Ectodermal cell (in vitro differentiated cells): ENCODE measurements at regions not wholly inside any gene's neighbourhood (a gene's known extent, or its start where the extent isn't known, plus 50 kb on each side); places are given as distances from the start of the nearest gene placed in this dataset.

Experiments used
- H3K27ac ChIP-seq: 2 replicates; pipeline ENCODE4 v1.7.0; 2013; ENCODE audit warnings: mild to moderate bottlenecking, low read depth, low read length; ENCODE audit not compliant: insufficient read depth, poor library complexity, severe bottlenecking
- H3K27me3 ChIP-seq: 2 replicates; pipeline ENCODE4 v1.7.0; 2013; ENCODE audit warnings: mild to moderate bottlenecking, low read length; ENCODE audit not compliant: insufficient read depth, control insufficient read depth, poor library complexity, severe bottlenecking
- H3K36me3 ChIP-seq: one replicate; pipeline ENCODE4 v1.7.0; 2013; ENCODE audit warnings: low read length; ENCODE audit not compliant: control insufficient read depth, insufficient read depth
- H3K4me1 ChIP-seq: one replicate; pipeline ENCODE4 v1.7.0; 2013; ENCODE audit warnings: low read length; ENCODE audit not compliant: control insufficient read depth, insufficient read depth
- H3K4me3 ChIP-seq: 2 replicates; pipeline ENCODE4 v1.7.0; 2013; ENCODE audit warnings: low read depth, low read length, control low read depth; ENCODE audit not compliant: insufficient read depth
- H3K9me3 ChIP-seq: 2 replicates; pipeline ENCODE4 v1.7.0; 2013; ENCODE audit warnings: mild to moderate bottlenecking, low read length, moderate library complexity; ENCODE audit not compliant: control insufficient read depth
- WGBS, 2 experiments: methylation state at CpG; one replicate each; pipeline ENCODE4 v1.1.7; 2013; ENCODE audit warnings: missing lambda C conversion rate in 2 of 2; 5-methylcytosine and 5-hydroxymethylcytosine counted together

- Histone ChIP-seq H3K4me3 (no peak overlapping the region), H3K27me3 (no peaks in the 10 kb centered on the region), H3K9me3 (no peaks in the 10 kb centered on the region), H3K4me1 (no peaks in the 10 kb centered on the region), H3K27ac (no peak overlapping the region), H3K36me3 (no peaks in the 10 kb centered on the region)
- whole genome bisulfite sequencing, 2 experiments, result 95% methylated on average over 10 of the region's 10 CpGs
Measured at GRCh38 chr13:80093888-80094287, 247.0 kb downstream of the SPRY2 start.

- H3K27ac ChIP-seq, result no peak overlapping the region
- WGBS, 2 experiments, result 85 to 96% methylated on average over 2 of the region's 3 CpGs
- H3K4me3 ChIP-seq, result no peak overlapping the region
- no peaks in the 10 kb centered on the region for H3K27me3 ChIP-seq
- no peaks in the 10 kb centered on the region for H3K36me3 ChIP-seq
- H3K9me3 ChIP-seq, result no peaks in the 10 kb centered on the region
- H3K4me1 ChIP-seq, result no peaks in the 10 kb centered on the region
Measured at GRCh38 chr13:80086304-80086721, 254.6 kb downstream of the SPRY2 start.

DNA sequence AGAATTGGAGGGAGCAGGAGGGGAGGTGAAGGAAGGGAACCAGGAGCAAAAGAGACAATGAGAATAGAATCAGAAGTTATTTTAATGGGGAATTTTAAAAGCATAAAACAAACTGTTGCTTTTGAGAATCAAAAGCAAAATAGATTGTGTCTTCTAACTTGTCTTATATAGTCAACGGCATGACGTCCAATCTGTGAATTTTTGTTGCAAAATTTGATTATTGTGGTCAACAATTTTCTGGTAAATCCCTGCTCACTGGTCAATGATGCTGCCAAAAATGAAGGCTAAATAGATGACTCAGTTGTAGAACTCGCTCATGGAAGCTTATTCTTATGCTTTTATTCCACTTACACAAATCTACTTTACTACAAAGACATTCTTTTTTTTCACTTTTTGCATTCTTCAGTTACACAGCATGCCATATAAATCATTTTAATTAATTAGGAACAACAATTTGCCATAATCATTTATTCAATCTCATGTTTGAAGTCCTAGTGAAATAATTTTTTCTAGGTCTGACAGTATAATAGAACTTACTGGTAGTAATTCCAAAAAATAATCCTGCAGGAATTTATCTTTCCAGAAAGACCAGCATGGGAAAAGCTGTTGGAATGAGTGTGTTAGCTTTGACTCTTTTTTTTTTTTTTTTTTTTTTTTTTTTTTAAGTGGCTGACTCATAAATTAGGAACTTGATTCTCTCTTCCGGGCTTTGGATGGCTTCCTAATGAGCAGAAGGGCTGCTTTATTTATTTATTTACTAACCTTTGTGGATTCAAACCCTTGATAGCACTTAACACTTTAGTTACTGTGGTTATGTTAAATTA, 256.9 kb downstream of the SPRY2 start:
- Histone ChIP-seq H3K4me3 (no peak overlapping the region), H3K36me3 (no peaks in the 10 kb centered on the region), H3K27ac (no peak overlapping the region), H3K9me3 (no peaks in the 10 kb centered on the region), H3K27me3 (no peaks in the 10 kb centered on the region), H3K4me1 (no peaks in the 10 kb centered on the region)
- 74 to 85% methylated on average over 3 of the region's 4 CpGs for WGBS, 2 experiments

GRCh38 chr13:80083081-80083852, 257.7 kb downstream of the SPRY2 start:
- H3K36me3 ChIP-seq, result no peaks in the 10 kb centered on the region
- no peaks in the 10 kb centered on the region for H3K9me3 ChIP-seq
- no peaks in the 10 kb centered on the region for H3K27me3 ChIP-seq
- H3K4me1 ChIP-seq, result no peaks in the 10 kb centered on the region
- no peak overlapping the region for H3K27ac ChIP-seq
- H3K4me3 ChIP-seq, result no peak overlapping the region
- 82 to 95% methylated on average over 5 to 6 of the region's 6 CpGs for WGBS, 2 experiments

DNA sequence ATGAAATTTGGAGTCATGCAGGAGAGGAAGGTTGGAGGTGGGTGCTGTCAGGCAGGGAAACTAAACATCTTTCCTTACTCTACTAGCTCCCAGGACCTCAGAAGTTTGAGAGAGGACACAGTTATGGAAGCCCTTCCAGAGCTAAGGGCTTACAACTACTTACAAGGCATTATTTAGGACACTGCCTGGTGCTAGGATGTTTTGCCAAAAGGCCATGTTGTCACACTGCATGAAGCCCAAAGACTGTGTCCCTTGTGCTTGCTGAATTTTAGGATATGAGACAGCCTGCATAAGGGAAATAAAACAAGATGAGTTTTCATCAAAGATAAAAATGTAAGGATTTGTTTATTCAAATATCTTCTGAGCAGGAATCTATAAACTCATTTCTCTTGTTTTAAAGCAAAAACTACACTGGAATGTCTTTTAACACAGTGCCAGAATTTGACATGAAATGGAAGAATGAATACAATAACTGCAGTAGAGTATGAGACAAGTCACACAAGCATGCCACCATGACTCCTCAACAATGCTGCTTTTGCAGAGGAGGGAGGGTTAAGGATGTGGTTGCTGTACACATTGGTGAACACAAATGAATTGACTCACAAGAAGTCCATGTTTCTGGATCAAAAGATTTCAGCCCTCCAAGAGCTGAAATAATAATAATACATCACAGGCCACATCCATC, 258.4 kb downstream of the SPRY2 start:
- no peaks in the 10 kb centered on the region for H3K36me3 ChIP-seq
- no peaks in the 10 kb centered on the region for H3K9me3 ChIP-seq
- no peaks in the 10 kb centered on the region for H3K27me3 ChIP-seq
- H3K4me3 ChIP-seq, result no peak overlapping the region
- H3K4me1 ChIP-seq, result no peaks in the 10 kb centered on the region
- H3K27ac ChIP-seq, result no peak overlapping the region

DNA sequence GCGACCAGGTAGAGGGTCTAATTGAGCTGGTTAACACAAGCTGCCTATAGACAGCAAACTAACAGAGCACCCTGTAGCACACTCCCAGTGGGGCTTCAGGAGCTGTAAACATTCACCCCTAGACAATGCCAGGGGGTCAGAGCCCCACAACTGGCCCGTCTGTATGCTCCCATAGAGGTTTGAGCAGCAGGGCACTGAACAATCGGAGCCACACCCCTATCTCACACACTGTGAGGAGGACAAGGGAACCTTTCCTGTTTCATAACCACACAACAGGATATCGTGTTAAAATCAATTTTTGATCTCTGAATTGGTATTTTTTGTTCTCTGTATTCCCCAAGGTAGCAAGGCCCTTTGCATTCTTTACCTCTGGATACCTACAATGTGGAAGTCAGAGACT, 266.1 kb downstream of the SPRY2 start:
- no peaks in the 10 kb centered on the region for H3K9me3 ChIP-seq
- peaks cover 3% of the 10 kb centered on the region for H3K4me1 ChIP-seq
- no peak overlapping the region for H3K4me3 ChIP-seq
- H3K27me3 ChIP-seq, result no peaks in the 10 kb centered on the region
- H3K27ac ChIP-seq, result no peak overlapping the region
- WGBS, 2 experiments, result 90 to 94% methylated on average over 4 of the region's 4 CpGs
- no peaks in the 10 kb centered on the region for H3K36me3 ChIP-seq

- Histone ChIP-seq H3K27ac (no peak overlapping the region), H3K4me3 (no peak overlapping the region), H3K4me1 (peaks cover 4% of the 10 kb centered on the region), H3K36me3 (no peaks in the 10 kb centered on the region), H3K9me3 (no peaks in the 10 kb centered on the region), H3K27me3 (no peaks in the 10 kb centered on the region)
- 93 to 94% methylated on average over 13 of the region's 13 CpGs for WGBS, 2 experiments
Measured at GRCh38 chr13:80074143-80074752, 266.7 kb downstream of the SPRY2 start.

- Histone ChIP-seq H3K27ac (no peak overlapping the region), H3K36me3 (no peaks in the 10 kb centered on the region), H3K4me3 (no peak overlapping the region), H3K4me1 (peaks cover 4% of the 10 kb centered on the region), H3K9me3 (no peaks in the 10 kb centered on the region), H3K27me3 (no peaks in the 10 kb centered on the region)
Measured at GRCh38 chr13:80072231-80072630, 268.7 kb downstream of the SPRY2 start.

- Histone ChIP-seq H3K4me3 (no peak overlapping the region), H3K36me3 (no peaks in the 10 kb centered on the region), H3K27me3 (no peaks in the 10 kb centered on the region), H3K9me3 (no peaks in the 10 kb centered on the region), H3K4me1 (peaks cover 4% of the 10 kb centered on the region), H3K27ac (no peak overlapping the region)
- WGBS, 2 experiments, result 57 to 58% methylated on average over 11 of the region's 11 CpGs
Measured at GRCh38 chr13:80070024-80070703, 270.8 kb downstream of the SPRY2 start.
